ENCODE measurements at regions not wholly inside any gene's neighbourhood (a gene's known extent, or its start where the extent isn't known, plus 50 kb on each side); places are given as distances from the start of the nearest gene placed in this dataset.

- no peak for DNase-seq (ENCODE audit: low read depth)
- TF ChIP-seq CTCF (IDR thresholded peaks at IDR 0.05; ENCODE audit: insufficient read depth, low read depth, low read length), result no peak
These were observed 1597.3 kb downstream of the CDH8 start for GRCh38 chr16:60438894-60439293.

GRCh38 chr16:60432472-60432871 is 1603.8 kb downstream of the CDH8 start:
- TF ChIP-seq CTCF (IDR thresholded peaks at IDR 0.05; ENCODE audit: insufficient read depth, low read depth, low read length), result no peak
- DNase-seq (ENCODE audit: low read depth), result no peak

More at GRCh38 chr16:60438894-60439293, 1597.3 kb downstream of the CDH8 start:
- no peak overlapping the region for H3K4me3 ChIP-seq (ENCODE audit: low read depth, low read length)

DNA sequence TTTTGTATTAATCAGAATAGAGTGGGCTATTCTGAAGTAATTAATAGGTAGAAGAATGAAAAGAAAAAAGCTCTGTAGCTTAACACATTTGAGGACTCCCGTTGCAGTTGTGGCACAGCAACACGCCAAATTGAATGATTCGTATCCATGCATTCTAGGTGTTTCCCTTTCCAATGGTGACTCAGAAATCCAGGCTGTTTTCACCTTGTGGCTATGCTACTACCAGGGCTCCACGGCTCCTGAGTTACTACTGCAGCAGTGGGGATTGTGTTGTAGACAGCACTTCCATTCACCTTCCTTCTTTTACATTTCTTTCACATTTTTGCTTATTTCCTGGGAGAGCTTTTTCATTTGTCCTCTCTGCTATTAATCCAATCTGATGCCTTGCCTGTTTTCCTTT is 1616.4 kb downstream of the CDH8 start:
- H3K4me3 ChIP-seq (ENCODE audit: low read depth, low read length), result no peak overlapping the region
- DNase-seq (ENCODE audit: low read depth), result no peak
- TF ChIP-seq CTCF (IDR thresholded peaks at IDR 0.05; ENCODE audit: insufficient read depth, low read depth, low read length), result no peak

More at GRCh38 chr16:60432472-60432871, 1603.8 kb downstream of the CDH8 start:
- H3K4me3 ChIP-seq (ENCODE audit: low read depth, low read length), result no peak overlapping the region

- no peak for TF ChIP-seq CTCF (IDR thresholded peaks at IDR 0.05; ENCODE audit: insufficient read depth, low read depth, low read length)
- no peak overlapping the region for H3K4me3 ChIP-seq (ENCODE audit: low read depth, low read length)
- DNase-seq (ENCODE audit: low read depth), result no peak
These were observed 1621.6 kb downstream of the CDH8 start for GRCh38 chr16:60414613-60415012.

- DNase-seq (ENCODE audit: low read depth), result no peak
- TF ChIP-seq CTCF (IDR thresholded peaks at IDR 0.05; ENCODE audit: insufficient read depth, low read depth, low read length), result no peak
These were observed 1622.3 kb downstream of the CDH8 start for GRCh38 chr16:60413969-60414368.

GRCh38 chr16:60407606-60408005 is 1628.6 kb downstream of the CDH8 start:
- TF ChIP-seq CTCF (IDR thresholded peaks at IDR 0.05; ENCODE audit: insufficient read depth, low read depth, low read length), result no peak
- no peak for DNase-seq (ENCODE audit: low read depth)
- H3K4me3 ChIP-seq (ENCODE audit: low read depth, low read length), result no peak overlapping the region

More at GRCh38 chr16:60413969-60414368, 1622.3 kb downstream of the CDH8 start:
- no peak overlapping the region for H3K4me3 ChIP-seq (ENCODE audit: low read depth, low read length)

DNA sequence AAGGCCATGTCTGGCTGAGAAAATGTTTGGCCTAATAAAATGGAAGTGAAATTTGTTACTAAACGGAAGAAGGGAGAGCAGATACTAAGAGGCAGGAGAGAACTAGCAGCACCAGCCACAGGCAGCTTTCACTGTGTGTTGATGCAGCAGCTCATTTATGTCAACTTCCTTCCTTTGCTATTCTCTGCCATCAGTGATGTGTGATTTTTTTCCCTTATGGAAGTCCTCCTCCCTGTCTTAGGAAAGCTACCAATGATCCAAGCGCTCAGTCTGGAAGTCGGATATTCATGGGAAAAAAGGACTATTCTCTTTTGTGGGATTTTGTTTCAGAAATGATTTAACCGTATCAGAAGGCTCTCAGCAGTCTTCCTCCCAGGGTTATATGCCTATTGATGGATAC is 1629.2 kb downstream of the CDH8 start:
- H3K4me3 ChIP-seq (ENCODE audit: low read depth, low read length), result no peak overlapping the region
- no peak for DNase-seq (ENCODE audit: low read depth)
- TF ChIP-seq CTCF (IDR thresholded peaks at IDR 0.05; ENCODE audit: insufficient read depth, low read depth, low read length), result no peak

All from fibroblast of villous mesenchyme (primary cell).